HT1080 (cell line): ENCODE measurements at regions not wholly inside any gene's neighbourhood (a gene's known extent, or its start where the extent isn't known, plus 50 kb on each side); places are given as distances from the start of the nearest gene placed in this dataset.

ENCODE experiments used
- DNase-seq: peaks from one replicate; pipeline ENCODE4 v3.0.0-alpha.2; 2015; ENCODE audit warnings: low read depth

DNA sequence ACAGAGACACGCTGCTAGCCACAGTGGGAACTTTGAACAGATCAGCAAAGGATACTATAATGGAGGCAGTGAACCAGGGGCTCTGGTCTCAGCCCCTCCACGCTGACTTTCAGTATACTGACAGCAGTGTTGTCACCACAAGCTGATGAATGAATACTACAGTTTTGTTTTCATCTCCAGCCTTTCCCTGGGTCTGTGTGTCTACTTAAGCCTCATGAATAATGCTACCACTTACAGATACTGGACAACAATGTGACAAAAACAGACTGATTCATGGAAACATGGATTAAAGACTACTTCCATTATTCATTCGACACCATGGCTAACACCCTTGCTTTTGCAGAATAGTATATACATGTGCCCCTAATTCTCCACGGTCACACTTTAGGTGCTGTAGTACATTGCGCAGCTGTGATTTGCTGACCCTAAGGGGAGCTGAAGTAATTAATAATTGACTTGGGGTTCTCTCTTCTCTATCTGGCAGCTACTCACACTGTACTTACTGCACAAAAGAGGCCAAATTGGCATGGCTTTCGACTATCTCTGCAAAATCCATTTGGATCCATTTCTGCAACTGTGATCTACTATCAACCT, 203.2 kb upstream of the LYPLAL1 start:
- no peak for DNase-seq

DNA sequence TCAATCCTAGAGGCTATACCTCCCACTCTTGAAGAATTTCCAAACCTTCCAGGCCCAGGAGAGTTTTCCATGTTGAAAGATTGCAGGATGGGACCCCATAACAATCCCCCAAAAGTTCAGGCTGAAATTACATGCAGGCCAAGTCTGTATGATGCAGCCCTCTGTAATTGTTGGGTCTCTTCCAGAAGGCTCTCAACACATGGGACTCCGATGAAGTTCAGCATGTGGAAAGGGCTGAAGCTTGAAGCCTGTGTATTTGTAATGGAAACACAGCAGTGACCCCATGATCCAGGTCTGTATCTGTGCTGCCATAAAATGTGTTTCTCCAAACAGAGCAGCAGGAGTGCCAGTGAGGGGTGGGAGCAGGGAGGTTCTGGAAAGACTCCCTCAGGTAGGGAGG, 202.5 kb upstream of the LYPLAL1 start:
- DNase-seq: no peak

DNA sequence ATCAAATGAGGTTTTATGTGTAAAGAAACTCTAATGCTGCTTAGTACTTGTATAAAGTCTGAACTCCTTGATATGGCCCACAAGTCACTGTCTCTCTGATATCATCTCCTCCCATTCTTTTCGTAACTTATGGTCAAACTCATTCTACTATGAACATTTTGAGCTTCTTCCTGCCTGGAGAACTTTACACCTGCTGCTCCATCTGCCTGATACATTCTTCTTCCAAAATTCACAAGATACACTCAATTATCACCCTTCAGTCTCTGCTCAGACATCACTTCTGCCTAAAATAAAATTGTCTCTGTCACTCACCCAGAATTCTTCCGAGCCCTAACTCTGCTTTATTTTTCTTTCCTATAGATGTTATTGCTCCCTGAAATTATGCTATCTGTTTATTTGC, 192.8 kb upstream of the LYPLAL1 start:
- DNase-seq: no peak

DNA sequence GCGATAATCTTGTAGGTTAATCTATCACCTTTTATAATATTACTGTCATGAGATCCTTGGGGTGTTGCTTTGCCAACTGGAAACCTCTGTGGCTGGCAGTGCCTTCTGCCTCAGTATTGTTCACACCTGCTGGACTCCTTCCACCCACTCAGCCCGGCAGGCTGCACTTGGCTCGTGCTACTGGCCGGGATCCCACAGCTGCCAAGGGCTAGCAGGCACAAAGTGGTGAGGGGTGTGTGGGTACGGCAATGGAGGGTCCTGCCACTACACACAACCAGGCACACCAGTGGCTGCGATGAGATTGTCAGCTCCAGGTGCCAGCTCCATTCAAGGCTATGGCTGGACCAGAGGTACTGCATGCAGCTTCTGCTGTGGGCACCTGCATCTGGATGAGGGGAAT, 191.2 kb upstream of the LYPLAL1 start:
- no peak for DNase-seq

DNA sequence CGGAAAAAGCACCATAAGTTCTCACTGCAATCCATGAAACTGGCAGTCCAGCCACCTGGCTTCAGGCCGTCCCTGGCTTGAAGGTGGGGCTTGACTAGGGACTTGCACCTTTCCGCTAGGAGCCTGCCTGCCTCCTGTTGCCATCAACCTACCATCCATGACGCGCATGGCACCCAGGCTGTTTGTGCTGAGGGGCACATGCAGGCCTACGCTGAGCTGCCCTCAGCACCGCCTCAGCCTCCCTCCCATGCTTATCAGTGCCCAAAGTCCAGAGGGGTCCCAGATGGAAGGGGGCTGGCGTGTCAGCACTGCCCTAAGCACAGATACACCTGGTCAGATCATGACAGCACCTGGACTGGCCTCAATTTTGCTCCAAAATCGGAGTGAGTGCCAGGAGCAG, 190.2 kb upstream of the LYPLAL1 start:
- DNase-seq: no peak

DNA sequence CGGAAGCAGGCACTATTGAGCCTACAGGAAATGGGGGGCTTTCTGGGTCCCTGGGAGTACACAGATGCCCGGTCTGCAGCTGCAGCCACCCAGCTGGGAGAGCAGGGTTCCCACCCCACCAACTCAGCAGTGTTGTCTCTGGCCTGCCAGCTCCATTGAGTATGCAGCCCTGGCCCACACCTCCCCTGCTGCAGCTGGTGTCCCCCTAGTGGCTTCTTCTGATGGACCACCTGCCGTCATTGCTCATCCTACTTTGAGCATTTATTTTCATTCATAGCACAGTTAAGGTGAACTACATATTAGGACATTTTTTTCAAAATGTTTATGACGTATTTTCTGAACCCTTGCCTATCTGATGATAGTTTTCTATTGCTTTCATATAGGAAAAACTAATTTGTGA, 189.8 kb upstream of the LYPLAL1 start:
- DNase-seq: no peak

DNA sequence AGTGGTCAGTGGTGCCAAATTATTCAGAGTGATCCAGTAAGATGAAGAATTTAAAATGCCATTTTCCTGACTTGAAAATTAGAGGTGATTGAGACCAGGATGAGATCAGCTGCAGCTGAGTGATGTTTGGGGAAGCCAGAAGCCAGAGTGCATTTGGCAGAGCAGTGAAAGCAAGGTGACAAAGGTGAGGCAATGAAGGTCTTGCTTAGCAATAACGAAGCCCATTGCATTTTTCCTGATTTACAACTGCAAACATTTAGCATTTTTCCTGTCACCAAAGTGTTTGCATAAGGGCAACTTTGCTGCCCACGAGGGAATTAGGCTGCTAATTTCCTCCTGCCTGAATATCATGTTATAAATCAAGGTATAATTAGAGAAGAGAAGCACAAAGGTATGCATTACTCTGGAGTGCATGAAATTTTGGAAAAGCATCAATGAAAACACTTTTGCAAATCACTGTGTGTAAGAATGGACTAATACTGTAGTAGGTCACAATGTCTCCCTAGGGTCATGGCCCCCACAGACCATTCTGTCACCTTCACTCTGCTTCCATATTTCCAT, 188.2 kb upstream of the LYPLAL1 start:
- no peak for DNase-seq

DNA sequence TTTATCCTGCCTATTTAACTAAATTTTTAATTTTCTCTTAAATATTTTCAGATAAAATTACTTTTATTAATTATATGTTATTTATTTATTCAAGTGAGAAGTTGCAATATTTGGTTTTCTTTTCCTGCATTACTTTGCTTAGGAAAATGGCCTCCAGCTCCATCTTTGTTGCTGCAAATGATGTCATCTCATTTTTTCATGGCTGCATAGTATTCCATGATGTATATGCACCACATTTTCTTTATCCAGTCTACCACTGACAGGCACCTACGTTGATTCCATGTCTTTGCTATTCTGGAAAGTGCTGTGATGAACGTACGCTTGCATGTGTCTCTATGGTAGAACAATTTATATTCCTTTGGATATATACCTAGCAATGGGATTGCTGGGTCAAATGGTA, 186.9 kb upstream of the LYPLAL1 start:
- no peak for DNase-seq

DNA sequence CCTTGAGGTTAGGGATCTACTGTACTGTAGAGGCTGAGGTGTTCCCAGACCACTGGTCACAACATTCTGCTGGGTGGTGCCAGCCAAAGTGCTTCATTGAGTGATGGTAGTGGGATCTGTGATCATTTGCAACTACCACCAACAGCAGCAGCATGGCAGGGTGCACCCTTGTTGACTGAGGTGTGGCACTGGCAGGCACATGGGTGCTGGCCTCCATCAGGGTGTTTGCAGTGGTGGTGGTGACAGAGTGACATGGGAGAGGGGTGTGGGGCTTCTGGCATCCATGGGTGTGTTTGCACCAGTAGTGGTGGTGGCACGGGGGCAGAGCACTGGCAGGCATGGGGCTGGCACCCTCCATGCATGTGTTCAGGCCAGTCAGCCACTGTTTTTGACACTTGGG, 183.7 kb upstream of the LYPLAL1 start:
- no peak for DNase-seq

DNA sequence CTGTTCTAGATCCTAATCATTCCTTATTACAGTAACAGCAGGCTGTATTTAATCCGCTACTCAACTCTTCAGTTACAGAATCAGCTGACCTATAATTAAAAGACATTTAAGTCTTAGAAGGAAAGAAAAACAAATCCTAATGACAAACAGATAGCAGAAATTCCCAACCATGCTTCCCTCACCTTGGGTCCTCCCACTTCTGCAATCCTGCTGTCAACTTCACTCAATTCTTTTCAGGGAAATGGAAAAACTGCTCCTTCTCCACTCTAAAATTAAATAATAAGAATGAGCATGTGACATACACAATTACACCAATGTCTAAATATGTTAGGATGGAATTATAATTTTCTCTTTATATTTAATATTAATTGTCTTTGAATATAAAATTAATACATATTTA, 182.6 kb upstream of the LYPLAL1 start:
- no peak for DNase-seq

DNA sequence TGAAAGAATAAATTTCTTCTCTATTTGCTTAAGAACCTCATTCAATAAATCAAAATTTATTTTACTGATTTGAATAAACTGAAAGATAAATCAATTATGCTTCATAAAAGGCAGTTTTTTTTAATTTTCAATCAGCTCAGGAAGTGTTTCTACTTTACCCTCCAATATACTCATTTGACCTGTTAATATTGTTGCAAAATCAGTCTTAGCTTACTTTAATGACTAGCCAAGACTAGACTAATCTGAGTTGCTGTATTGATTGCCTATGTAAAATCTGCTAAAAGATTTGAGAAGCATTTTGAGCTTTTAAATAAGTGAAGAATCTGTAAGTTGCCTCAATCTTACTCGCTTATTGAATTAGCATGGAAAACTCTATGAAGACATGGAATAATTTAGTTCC, 179.1 kb upstream of the LYPLAL1 start:
- no peak for DNase-seq

DNA sequence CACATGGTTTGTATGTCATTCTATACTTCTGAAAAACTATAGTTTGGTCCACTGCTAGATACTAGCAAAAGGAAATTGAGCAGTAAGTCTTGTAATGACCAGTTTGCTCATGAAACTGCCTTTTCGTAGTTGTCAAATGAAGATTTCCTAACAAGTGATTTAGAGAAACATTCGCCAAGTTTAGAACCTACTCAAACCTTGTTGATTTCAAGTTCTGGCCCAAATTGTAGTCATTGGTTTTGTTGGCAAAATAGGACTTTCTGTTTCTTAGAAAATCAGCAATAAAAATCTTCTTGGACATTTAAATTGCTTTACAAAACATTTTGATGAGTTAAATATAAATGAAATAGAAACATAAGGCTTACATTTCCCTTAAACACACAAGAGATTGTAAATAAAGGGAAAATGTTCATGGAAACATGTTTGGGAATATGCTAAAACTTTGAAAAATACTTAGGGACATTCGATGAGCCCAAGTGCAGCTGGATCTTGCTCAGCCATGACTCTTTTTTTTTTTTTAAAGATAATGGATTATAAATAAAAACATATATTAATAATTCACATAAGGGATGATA, 178.5 kb upstream of the LYPLAL1 start:
- no peak for DNase-seq

DNA sequence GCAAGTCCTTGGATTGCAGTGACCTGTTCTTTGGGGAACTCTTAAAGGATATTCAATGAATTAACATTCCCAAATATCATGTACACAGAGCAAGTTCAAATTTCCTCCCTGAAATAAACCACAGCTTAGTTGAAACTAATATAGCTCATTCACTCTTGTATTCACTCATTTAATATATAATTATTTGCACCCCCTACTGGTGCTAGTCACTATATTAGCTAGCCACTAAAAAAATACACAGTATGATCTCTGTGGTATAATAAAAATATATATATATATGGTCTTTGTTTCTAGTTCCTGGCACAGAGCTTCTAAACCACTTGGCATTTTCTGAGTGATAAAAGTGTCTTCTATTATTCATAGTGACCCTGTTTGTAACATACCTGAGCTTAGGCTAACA, 177.3 kb upstream of the LYPLAL1 start:
- no peak for DNase-seq

DNA sequence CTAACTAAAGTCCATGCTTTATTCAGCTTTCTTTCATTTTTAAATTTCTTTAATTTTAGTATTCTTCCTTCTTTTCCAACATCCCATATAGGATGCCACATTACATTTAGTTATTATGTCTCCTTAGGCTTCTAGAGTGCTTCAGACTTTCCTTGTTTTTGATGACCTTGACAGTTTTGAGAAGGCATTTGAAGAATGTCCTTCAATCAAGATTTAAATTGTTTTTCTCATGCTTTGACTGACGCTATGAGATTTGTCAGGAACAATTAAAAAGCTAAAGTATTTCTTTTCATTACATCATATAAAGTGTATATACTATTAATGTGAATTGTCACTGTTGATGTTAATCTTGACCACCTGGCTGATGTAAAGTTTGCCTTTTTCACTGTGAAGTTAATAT, 173.7 kb upstream of the LYPLAL1 start:
- DNase-seq: no peak

DNA sequence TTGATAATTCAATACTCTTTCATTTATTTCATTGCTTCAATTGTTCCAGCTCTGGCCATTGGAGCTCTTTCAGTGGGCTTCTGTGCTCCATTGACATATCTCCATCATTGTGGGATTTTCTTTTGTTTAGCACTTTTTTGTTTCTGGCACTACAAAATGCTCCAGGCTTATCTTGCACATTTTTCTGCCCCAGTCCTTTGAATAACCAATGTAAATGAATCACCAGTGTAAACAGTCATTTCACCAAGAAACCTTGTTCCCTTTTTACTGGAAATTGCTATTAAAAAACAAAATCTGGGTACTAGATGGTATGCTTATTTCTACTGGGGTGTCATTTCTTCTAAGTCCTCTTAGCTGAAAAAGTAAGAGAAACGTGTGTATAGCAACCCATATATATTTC, 173.0 kb upstream of the LYPLAL1 start:
- DNase-seq: no peak

DNA sequence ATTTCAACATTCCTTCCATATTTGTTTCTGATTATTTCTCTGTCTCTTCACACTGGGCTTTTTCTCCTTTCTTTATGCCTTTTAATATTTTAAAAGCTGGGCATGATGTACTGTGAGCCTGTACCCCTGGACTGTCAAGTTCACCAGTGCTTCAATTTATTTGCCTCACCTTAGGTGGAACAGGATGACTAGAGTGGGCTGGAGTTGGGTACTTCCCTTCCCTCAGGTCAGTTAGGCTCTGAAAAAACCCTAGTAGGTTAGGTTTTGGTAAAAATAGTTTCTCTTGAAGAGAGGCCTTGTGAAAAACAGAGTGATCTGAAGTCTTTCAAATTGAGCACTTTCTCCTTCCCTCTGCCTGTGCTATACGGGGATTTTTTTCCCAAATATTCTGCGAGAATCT, 163.0 kb upstream of the LYPLAL1 start:
- DNase-seq: no peak

DNA sequence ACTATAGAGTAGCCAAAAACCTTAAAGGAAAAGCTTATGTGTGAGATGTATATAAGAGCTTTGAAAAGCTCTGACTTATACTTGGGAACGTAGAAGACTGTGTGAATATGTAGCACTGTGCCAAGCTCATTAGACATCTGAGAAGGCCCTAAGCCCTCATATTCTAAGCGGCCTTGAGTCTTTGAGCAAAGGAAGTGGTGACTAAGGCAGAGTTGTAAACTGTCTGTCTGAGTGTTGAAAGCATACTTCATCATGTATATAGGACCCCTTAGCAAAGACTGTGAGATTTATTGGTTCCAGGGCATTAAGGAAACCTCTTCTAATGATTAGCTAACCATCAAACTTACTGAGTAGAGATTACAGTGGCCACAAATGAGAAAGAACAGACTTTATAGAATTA, 153.3 kb upstream of the LYPLAL1 start:
- DNase-seq: peak; percentile 21

DNA sequence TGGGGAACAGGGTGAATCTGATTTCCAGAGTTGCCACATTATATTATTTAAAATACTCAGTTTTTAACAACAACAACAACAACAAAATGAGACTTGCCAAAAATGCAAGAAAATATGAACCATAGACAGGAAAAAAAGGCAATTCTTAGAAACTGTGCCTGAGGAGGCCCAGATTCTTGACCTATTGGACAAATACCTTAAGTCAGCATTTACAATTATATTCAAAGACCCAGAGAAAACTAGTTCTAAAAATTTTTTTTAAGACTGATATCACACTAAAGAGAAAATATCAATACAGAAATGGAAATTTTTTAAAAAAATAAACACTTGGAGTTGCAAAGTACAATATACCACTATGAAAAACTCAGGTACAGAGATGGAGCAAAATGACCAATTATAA, 152.8 kb upstream of the LYPLAL1 start:
- DNase-seq: no peak

DNA sequence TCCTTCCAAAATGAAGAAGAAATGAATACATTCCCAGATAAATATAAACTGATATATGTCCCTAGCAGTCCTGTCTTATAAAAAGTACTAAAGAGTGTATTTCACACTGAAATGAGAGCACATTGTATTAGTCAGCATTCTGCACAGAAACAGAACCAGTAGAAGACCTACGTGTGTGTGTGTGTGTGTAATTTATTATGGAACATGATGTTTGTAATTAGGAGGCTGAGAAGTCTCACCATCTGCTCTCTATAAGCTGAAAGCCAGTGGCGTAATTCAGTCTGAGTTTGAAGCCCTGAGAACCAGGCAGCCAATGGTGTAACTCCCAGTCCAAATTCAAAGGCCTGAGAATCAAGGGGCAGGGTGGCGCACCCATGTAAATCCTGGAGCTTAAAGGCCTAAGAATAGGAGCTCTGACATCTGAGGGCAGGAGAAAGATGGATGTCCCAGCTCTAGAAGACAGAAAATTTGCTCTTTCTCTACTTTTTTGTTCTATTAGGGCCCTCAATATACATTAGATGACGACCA, 146.5 kb upstream of the LYPLAL1 start:
- no peak for DNase-seq

DNA sequence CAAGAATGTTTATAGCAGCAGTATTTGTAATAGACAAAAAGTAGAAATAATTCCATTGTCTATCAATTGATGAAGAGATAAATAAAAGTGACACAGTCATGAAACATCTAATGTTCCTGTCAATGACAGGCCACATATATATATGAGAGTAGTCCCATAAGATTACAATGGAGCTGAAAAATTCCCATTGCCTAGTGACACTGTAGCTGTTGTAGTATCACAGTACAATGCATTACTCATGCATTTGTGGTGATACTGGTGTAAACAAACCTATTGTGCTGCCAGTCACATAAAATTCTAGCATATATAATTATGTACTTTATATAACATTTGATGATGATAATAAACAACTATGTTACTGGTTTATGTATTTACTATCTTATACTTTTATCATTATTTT, 141.9 kb upstream of the LYPLAL1 start:
- DNase-seq: no peak

DNA sequence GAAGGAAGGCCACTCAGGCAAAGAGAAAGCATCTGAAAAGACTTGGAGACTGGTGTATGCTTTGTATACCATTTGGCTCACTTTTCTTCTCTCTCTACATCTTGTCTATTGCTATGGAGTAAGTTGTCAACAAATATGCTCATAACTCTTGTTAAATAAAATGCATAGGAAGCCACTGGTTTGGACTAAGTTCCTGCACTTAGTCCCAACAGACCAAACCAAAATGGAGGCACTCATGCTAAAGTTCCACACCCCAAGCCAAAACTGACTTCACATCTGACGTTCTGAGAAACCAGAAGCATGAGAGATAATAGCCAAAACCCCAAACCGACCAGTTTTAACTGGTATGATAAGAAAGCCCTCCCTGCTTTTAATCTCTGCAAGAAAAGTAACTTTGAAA, 135.3 kb upstream of the LYPLAL1 start:
- no peak for DNase-seq

DNA sequence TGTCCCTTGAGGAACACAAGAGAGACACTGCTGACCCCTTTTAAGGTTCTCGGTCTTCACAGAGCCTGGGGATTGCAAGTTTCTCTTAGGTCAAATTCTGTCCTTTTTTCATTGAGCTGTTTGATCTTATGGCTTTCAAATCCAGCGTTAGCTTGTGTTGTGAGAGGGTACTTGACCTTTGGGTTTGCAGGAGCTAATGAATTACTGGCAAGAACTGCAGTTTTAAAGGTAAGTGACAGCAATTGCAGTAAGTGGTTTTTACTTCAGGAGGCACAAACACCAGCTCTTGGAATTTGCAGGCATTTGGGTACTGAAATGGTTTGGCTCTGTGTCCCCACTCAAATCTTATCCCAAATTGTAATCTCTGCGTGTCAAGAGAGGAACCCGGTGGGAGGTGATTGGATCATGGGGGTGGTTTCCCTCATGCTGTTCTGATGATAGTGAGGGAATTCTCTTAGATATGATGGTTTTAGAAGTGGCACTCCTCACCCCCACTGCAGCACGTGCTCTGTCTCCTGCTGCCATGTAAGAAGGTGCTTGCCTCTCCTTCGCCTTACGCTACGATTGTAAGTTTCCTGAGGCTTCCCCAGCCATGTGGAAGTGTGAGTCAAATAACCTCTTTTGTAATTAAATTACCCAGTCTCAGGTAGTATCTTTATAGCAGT, 134.5 kb upstream of the LYPLAL1 start:
- DNase-seq: no peak

DNA sequence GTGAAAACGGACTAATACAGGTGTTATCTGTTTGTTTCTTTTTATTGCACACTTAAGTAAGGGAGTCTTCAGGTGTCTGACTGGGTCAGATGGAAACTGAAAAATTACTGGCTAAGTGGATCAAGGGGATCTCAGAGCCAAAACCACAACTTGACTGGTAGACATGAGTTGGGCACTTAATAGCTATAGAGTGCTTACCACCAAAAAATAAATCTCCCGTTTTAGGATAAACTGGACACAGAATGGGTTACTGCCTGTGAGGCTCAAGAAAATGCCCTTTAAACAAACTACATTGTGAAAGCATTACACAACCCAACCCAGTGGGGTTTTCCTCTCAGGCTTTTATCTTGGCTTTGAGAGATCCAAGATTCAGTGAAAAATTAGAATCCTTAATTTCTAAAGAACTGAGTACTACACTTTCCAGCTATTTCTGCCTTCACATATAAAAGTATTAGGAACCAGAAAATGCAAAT, 134.0 kb upstream of the LYPLAL1 start:
- DNase-seq: no peak
